ENCODE measurements at regions not wholly inside any gene's neighbourhood (a gene's known extent, or its start where the extent isn't known, plus 50 kb on each side); places are given as distances from the start of the nearest gene placed in this dataset.

GRCh38 chr11:127521413-127521812 is 520.8 kb upstream of the KIRREL3 start:
- intact Hi-C loops (cut with micrococcal nuclease) (no loop called here), dilution Hi-C loops (cut with MboI; ENCODE audit: extremely low pct_ligation_motif_present, low sequenced_read_pairs) (no loop called here)
- Histone ChIP-seq H3K9ac (replicated peaks; ENCODE audit: extremely low read depth, insufficient read depth, low read length) (no peak overlapping the region), H3K27me3 (ENCODE audit: control insufficient read depth in 2 of 2, insufficient read depth in 2 of 2, low read length in 2 of 2) (no peaks in the 10 kb centered on the region), H3K36me3 (ENCODE audit: control insufficient read depth in 2 of 2, extremely low read depth in 1 of 2, insufficient read depth in 2 of 2, low read length in 2 of 2) (no peaks in the 10 kb centered on the region), H3K9me3 (replicated peaks; ENCODE audit: control insufficient read depth, insufficient read depth, low read length) (no peaks in the 10 kb centered on the region), H3K4me1 (ENCODE audit: control insufficient read depth, extremely low read depth, insufficient read depth, low read length) (no peaks in the 10 kb centered on the region), H3K4me2 (ENCODE audit: insufficient read depth, low read length) (no peak overlapping the region), H3K9me1 (replicated peaks; ENCODE audit: control insufficient read depth, extremely low read depth, insufficient read depth, low read length) (no peaks in the 10 kb centered on the region), H3K4me3 (replicated peaks in 1 of 3; ENCODE audit: insufficient read depth in 1 of 3, low read depth in 1 of 3, low read length in 3 of 3) (no peak overlapping the region), H2AFZ (ENCODE audit: low read depth, low read length) (no peak overlapping the region), H3K79me2 (ENCODE audit: control insufficient read depth, insufficient read depth, low read length) (no peaks in the 10 kb centered on the region), H3K27ac (ENCODE audit: insufficient read depth, low read depth, low read length) (no peak overlapping the region), H4K20me1 (replicated peaks; ENCODE audit: control insufficient read depth, extremely low read depth, insufficient read depth, low read length) (no peaks in the 10 kb centered on the region)
- ChIA-PET POLR2A (no interaction called here), CTCF (no interaction called here)
- no peak for TF ChIP-seq EZH2 (IDR thresholded peaks at IDR 0.05; ENCODE audit: borderline replicate concordance, low read depth, low read length, severe bottlenecking)
- no peak for TF ChIP-seq MYC (IDR thresholded peaks at IDR 0.05; ENCODE audit: low read depth, low read length)
- no peak for TF ChIP-seq POLR2AphosphoS5 (IDR thresholded peaks at IDR 0.05; ENCODE audit: insufficient read depth, low read depth, low read length)
- no peak for TF ChIP-seq CTCF (IDR thresholded peaks at IDR 0.05; ENCODE audit: extremely low read depth in 1 of 2, insufficient read depth in 1 of 2, low read depth in 1 of 2, low read length in 2 of 2)
- no peak for TF ChIP-seq POLR2A (IDR thresholded peaks at IDR 0.05; ENCODE audit: low read depth, low read length)
- no peak for TF ChIP-seq FOS (IDR thresholded peaks at IDR 0.05; ENCODE audit: borderline replicate concordance, insufficient read depth, low read length)
- TF ChIP-seq MAX (IDR thresholded peaks at IDR 0.05; ENCODE audit: insufficient read depth, insufficient read length): no peak
- no peak for TF ChIP-seq JUN (IDR thresholded peaks at IDR 0.05; ENCODE audit: borderline replicate concordance, insufficient read depth, insufficient read length, low read depth)
- no peak for TF ChIP-seq GATA2 (IDR thresholded peaks at IDR 0.05; ENCODE audit: insufficient read depth, insufficient read length, low read depth, low read length)
- BruUV-seq (replicated peaks): no TSS peak
- no peak for FAIRE-seq
- no peak for DNase-seq (ENCODE audit: low read depth, low spot score)

All from endothelial cell of umbilical vein (primary cell).